ENCODE measurements at regions not wholly inside any gene's neighbourhood (a gene's known extent, or its start where the extent isn't known, plus 50 kb on each side); places are given as distances from the start of the nearest gene placed in this dataset.

GRCh38 chrX:35150642-35151239 lies 208.1 kb downstream of the FAM47B start:
- no peaks in the 10 kb centered on the region for H3K27me3 ChIP-seq
- no peak for DNase-seq
- no peaks in the 10 kb centered on the region for H3K36me3 ChIP-seq
- H3K9me3 ChIP-seq = no peaks in the 10 kb centered on the region
- H3K4me3 ChIP-seq = no peak overlapping the region

GRCh38 chrX:35166023-35166422 lies 223.4 kb downstream of the FAM47B start:
- DNase-seq = peak; percentile 18
- H3K9me3 ChIP-seq = no peaks in the 10 kb centered on the region
- H3K27me3 ChIP-seq = no peaks in the 10 kb centered on the region
- no peaks in the 10 kb centered on the region for H3K36me3 ChIP-seq
- H3K4me3 ChIP-seq = no peak overlapping the region

Measured in MG63 (cell line).